ENCODE measurements at regions not wholly inside any gene's neighbourhood (a gene's known extent, or its start where the extent isn't known, plus 50 kb on each side); places are given as distances from the start of the nearest gene placed in this dataset.
A peak's percentile ranks its signal among the peaks of the same experiment; 100 is the strongest.

GRCh38 chr4:110271986-110272385 is 73.6 kb upstream of the ELOVL6 start:
- Mint-ChIP-seq H3K4me3 (no peak overlapping the region), H3K4me1 (no peaks in the 10 kb centered on the region), H3K36me3 (peaks cover 7% of the 10 kb centered on the region), H3K9me3 (no peaks in the 10 kb centered on the region), H3K27ac (no peak overlapping the region)
- no peak for DNase-seq (ENCODE audit: low spot score in 2 of 2)
- no peak for ATAC-seq

- Mint-ChIP-seq H3K9me3 (no peaks in the 10 kb centered on the region), H3K27ac (no peak overlapping the region), H3K36me3 (peaks cover 7% of the 10 kb centered on the region), H3K4me3 (no peak overlapping the region), H3K4me1 (no peaks in the 10 kb centered on the region)
- ATAC-seq (no peak), DNase-seq (ENCODE audit: low spot score in 2 of 2) (no peak)
These were observed 72.2 kb upstream of the ELOVL6 start for GRCh38 chr4:110270492-110271197.

DNA sequence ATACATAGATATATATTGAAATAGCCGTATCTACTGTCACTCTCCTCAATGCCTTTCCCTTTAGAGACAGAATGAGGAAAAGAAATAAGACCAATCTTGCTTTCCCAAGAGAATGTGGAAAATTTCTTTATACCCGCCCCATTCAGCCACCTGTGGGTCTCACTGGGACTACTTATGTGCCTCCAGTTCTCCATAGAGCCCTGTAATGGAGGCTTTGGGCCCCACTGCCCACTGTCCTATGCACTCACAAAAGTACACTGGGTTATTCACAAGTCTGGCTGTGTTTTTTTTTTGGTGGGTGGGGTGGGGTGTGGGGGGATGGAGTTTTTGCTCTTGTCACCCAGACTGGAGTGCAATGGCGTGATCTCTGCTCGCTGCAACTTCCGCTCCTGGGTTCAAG is 70.4 kb upstream of the ELOVL6 start:
- no peaks in the 10 kb centered on the region for H3K4me1 Mint-ChIP-seq
- no peak overlapping the region for H3K4me3 Mint-ChIP-seq
- DNase-seq (ENCODE audit: low spot score in 2 of 2) (no peak), ATAC-seq (no peak)
- H3K9me3 Mint-ChIP-seq, result no peaks in the 10 kb centered on the region
- H3K36me3 Mint-ChIP-seq, result peaks cover 7% of the 10 kb centered on the region
- no peak overlapping the region for H3K27ac Mint-ChIP-seq

- ATAC-seq, result peak; percentile 87
- DNase-seq (ENCODE audit: low spot score in 2 of 2), result no peak
- Mint-ChIP-seq H3K4me1 (no peaks in the 10 kb centered on the region), H3K36me3 (peaks cover 7% of the 10 kb centered on the region), H3K9me3 (no peaks in the 10 kb centered on the region), H3K27ac (no peak overlapping the region), H3K4me3 (no peak overlapping the region)
These were observed 69.9 kb upstream of the ELOVL6 start for GRCh38 chr4:110268352-110268751.

DNA sequence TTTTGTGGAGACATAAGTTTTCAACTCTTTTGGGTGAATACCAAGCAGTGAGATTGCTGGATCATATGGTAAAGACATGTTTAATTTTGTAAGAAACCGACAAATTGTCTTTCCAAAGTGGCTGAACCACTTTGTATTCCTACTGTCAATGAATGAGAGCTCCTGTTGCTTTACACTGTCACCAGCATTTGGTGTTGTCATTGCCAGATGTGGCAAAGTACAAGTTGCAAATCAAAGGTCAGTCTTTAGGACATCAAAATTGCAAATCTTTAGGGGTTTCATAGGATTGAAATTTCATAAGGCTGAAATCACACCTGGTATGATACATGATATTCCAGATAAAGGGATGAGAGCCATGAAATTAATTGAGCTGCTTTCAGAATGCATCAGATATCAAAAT is 67.7 kb upstream of the ELOVL6 start:
- peaks cover 7% of the 10 kb centered on the region for H3K36me3 Mint-ChIP-seq
- DNase-seq (ENCODE audit: low spot score in 2 of 2) (no peak), ATAC-seq (no peak)
- H3K27ac Mint-ChIP-seq, result no peak overlapping the region
- no peak overlapping the region for H3K4me3 Mint-ChIP-seq
- no peaks in the 10 kb centered on the region for H3K4me1 Mint-ChIP-seq
- H3K9me3 Mint-ChIP-seq, result no peaks in the 10 kb centered on the region

DNA sequence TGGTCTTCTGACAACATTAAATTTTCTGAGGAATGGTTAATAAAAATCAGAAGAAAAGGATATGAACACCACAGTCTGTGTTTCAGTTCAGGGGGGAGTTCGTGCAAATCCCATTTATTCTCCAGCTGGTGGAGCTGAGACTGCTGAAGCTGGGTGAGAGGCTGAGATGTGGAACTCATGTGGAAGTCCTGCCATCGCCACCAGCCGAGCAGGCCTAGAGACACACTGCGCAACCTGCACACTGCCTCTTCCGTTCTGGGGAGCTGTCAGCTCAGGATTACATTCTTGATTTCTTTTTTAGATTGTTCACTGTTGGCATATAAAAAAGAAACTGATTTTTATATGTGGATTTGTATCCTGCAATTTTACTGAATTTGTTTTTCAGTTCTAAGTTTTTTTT is 66.6 kb upstream of the ELOVL6 start:
- Mint-ChIP-seq H3K27ac (no peak overlapping the region), H3K4me3 (no peak overlapping the region), H3K4me1 (peaks cover 6% of the 10 kb centered on the region), H3K36me3 (peaks cover 7% of the 10 kb centered on the region), H3K9me3 (no peaks in the 10 kb centered on the region)
- no peak for DNase-seq (ENCODE audit: low spot score in 2 of 2)
- no peak for ATAC-seq

DNA sequence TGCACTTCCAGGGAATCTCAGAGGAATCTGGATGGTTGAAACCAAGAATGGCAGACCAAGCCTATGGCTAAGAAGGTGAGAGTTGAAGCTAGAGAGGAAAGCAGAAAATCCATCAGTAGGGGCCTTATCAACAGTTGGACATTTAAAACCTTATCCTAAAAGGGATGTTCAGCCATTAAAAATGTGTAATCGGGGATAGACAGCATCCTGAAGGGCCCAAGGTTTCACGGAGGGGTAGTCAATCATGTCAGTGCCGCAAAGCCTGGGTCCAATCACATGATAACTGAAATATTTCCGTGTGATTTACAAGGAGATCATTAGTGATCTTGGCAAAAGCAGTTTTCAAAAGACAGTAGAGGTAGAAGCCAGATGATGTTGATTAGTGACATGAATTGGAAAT is 61.9 kb upstream of the ELOVL6 start:
- H3K9me3 Mint-ChIP-seq, result no peaks in the 10 kb centered on the region
- no peaks in the 10 kb centered on the region for H3K36me3 Mint-ChIP-seq
- H3K27ac Mint-ChIP-seq, result no peak overlapping the region
- ATAC-seq (no peak), DNase-seq (ENCODE audit: low spot score in 2 of 2) (no peak)
- H3K4me1 Mint-ChIP-seq, result peaks cover 6% of the 10 kb centered on the region
- H3K4me3 Mint-ChIP-seq, result no peak overlapping the region

DNA sequence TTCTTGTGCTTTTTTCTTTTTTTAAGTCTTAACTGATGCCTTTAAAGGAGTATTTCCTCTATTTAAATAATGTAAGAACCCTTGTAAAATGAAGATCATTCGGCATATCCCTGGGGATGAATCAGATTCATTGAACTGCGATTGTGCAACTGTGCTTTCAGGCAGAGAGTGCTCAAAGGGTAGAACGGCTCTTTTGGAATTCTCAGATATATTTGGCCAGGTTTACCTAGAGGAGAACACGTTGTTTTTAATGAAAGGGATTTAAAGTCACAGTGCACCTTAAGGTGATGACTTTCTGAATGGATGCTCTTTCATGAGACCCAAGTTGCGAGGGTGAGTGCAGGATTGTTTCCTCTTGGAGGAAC is 51.6 kb upstream of the ELOVL6 start:
- H3K4me1 Mint-ChIP-seq, result no peaks in the 10 kb centered on the region
- DNase-seq (ENCODE audit: low spot score in 2 of 2) (no peak), ATAC-seq (no peak)
- no peaks in the 10 kb centered on the region for H3K36me3 Mint-ChIP-seq
- no peak overlapping the region for H3K4me3 Mint-ChIP-seq
- H3K27ac Mint-ChIP-seq, result no peak overlapping the region
- H3K9me3 Mint-ChIP-seq, result no peaks in the 10 kb centered on the region

DNA sequence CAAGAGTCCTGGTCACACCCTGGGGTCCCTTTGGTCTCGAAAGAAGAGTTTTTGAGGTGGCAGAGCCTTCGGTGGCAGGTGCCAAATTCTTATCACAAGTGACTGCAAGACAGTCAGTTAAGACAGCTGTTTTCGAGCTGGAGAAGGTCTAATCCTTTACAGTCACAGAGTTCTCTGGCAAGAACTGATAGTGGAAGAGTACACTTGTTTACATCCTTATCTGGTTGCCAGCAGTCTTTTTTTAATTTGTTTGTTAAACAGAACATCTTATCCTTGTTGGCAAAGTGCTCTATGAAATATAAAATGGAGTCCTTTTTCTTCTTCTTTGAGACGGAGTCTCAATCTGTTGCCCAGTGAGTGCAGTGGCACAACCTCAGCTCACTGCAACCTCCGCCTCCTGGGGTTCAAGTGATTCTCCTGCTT is 50.4 kb upstream of the ELOVL6 start:
- ATAC-seq, result no peak
- Mint-ChIP-seq H3K4me1 (no peaks in the 10 kb centered on the region), H3K9me3 (no peaks in the 10 kb centered on the region), H3K4me3 (no peak overlapping the region), H3K36me3 (no peaks in the 10 kb centered on the region), H3K27ac (no peak overlapping the region)
- DNase-seq (ENCODE audit: low spot score in 2 of 2), result no peak

Measured in stimulated activated effector memory CD8-positive, alpha-beta T cell treated with anti-CD3 and anti-CD28 coated beads, Interleukin-12 subunit alpha, Interleukin-12 subunit beta, amount 100 ng/mL, for 72 hours (primary cell).